Mammary epithelial cell (primary cell): ENCODE measurements at regions not wholly inside any gene's neighbourhood (a gene's known extent, or its start where the extent isn't known, plus 50 kb on each side); places are given as distances from the start of the nearest gene placed in this dataset.

ENCODE experiments used
- EZH2 ChIP-seq: IDR thresholded peaks from 2 replicates; pipeline ENCODE4 v1.6.1; 2012; ENCODE audit warnings: low read length, inconsistent platforms, borderline replicate concordance
- TF ChIP-seq, protein P1 (sequence below), 2 donors: IDR thresholded peaks in 1 of 2; conservative IDR thresholded peaks in 1 of 2; 2 replicates each; pipeline ENCODE4 v1.5.1; 2011 to 2012; ENCODE audit warnings: inconsistent platforms in 2 of 2, low read length in 2 of 2, mild to moderate bottlenecking in 2 of 2, control low read depth in 1 of 2, low read depth in 1 of 2; ENCODE audit not compliant: insufficient read depth in 1 of 2; ENCODE audit errors: extremely low read depth in 1 of 2

DNA sequence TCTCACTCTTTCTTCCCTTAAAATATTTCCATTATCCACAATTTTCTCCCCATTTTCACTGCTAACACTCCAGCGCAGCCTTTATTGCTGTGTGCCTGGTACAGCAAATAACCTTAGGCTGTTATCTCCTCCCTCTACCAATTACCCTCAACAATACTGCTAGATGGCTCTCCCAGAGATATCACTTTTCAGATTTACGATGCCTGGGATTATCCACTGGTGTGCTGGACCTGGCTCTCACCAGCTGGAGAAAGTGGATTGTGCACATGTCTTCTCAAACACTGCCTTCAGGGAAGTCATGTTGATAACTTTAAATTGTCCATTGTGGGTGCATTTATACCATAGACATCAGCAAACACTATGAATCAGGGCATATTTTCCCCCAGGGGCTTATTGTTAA, 101.9 kb upstream of the ADAMTS20 start:
- TF ChIP-seq, protein P1, sequence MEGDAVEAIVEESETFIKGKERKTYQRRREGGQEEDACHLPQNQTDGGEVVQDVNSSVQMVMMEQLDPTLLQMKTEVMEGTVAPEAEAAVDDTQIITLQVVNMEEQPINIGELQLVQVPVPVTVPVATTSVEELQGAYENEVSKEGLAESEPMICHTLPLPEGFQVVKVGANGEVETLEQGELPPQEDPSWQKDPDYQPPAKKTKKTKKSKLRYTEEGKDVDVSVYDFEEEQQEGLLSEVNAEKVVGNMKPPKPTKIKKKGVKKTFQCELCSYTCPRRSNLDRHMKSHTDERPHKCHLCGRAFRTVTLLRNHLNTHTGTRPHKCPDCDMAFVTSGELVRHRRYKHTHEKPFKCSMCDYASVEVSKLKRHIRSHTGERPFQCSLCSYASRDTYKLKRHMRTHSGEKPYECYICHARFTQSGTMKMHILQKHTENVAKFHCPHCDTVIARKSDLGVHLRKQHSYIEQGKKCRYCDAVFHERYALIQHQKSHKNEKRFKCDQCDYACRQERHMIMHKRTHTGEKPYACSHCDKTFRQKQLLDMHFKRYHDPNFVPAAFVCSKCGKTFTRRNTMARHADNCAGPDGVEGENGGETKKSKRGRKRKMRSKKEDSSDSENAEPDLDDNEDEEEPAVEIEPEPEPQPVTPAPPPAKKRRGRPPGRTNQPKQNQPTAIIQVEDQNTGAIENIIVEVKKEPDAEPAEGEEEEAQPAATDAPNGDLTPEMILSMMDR (conservative IDR thresholded peaks at IDR 0.05 in 1 of 2, IDR thresholded peaks at IDR 0.05 in 1 of 2; ENCODE audit: extremely low read depth in 1 of 2, insufficient read depth in 1 of 2, low read depth in 1 of 2, low read length in 2 of 2), result no peak
- TF ChIP-seq EZH2, result no peak
